A549 (cell line): ENCODE measurements at regions not wholly inside any gene's neighbourhood (a gene's known extent, or its start where the extent isn't known, plus 50 kb on each side); places are given as distances from the start of the nearest gene placed in this dataset.

Source experiments
- CBX8 ChIP-seq: fragments of 200-600 bp; sonication (generic); IDR thresholded peaks from 2 replicates; pipeline ENCODE4 v1.6.1; 2016
- CEBPB ChIP-seq, 2 experiments: fragments of >200 bp in 1 of 2; sonication (Bioruptor Twin) in 1 of 2; formaldehyde crosslinking in 1 of 2; IDR thresholded peaks; 2 replicates each; pipeline ENCODE4 v1.6.1; 2012 to 2016
- EP300 ChIP-seq, 2 experiments: fragments of >200 bp; sonication (Bioruptor Twin); formaldehyde crosslinking; IDR thresholded peaks; 2 replicates in 1 of 2; 3 replicates in 1 of 2; pipeline ENCODE4 v1.6.1; 2016 to 2017
- HES2 ChIP-seq: fragments of >200 bp; sonication (Bioruptor Twin); formaldehyde crosslinking; IDR thresholded peaks from 2 replicates; pipeline ENCODE4 v1.6.1; 2016
- JUNB ChIP-seq: fragments of >200 bp; sonication (Bioruptor Twin); formaldehyde crosslinking; IDR thresholded peaks from 2 replicates; pipeline ENCODE4 v1.6.1; 2016
- MYC ChIP-seq: IDR thresholded peaks from 2 replicates; pipeline ENCODE4 v1.6.1; 2012; ENCODE audit warnings: mild to moderate bottlenecking, inconsistent platforms, low read length, improper control_type of control experiment, borderline replicate concordance
- POLR2A ChIP-seq: IDR thresholded peaks from 2 replicates; pipeline ENCODE4 v1.6.1; 2012; ENCODE audit warnings: mild to moderate bottlenecking, low read length
- RAD21 ChIP-seq, 2 experiments: fragments of >200 bp in 1 of 2; sonication (Bioruptor Twin) in 1 of 2; formaldehyde crosslinking in 1 of 2; IDR thresholded peaks in 1 of 2; conservative IDR thresholded peaks in 1 of 2; 2 replicates in 1 of 2; 3 replicates in 1 of 2; pipeline ENCODE4 v1.6.1; 2012 to 2018; ENCODE audit warnings: inconsistent platforms in 1 of 2
- RFX5 ChIP-seq: fragments of 450-650 bp; IDR thresholded peaks from 2 replicates; pipeline ENCODE4 v1.7.1; 2014; ENCODE audit warnings: antibody characterized with exemption, mild to moderate bottlenecking, moderate library complexity
- SMC3 ChIP-seq: fragments of >200 bp; sonication (Bioruptor Twin); formaldehyde crosslinking; IDR thresholded peaks from 3 replicates; pipeline ENCODE4 v1.6.1; 2018; ENCODE audit warnings: inconsistent platforms
- TF ChIP-seq, protein P1 (sequence below): fragments of >200 bp; sonication (Bioruptor Twin); formaldehyde crosslinking; IDR thresholded peaks from 3 replicates; pipeline ENCODE4 v1.5.1; 2016

DNA sequence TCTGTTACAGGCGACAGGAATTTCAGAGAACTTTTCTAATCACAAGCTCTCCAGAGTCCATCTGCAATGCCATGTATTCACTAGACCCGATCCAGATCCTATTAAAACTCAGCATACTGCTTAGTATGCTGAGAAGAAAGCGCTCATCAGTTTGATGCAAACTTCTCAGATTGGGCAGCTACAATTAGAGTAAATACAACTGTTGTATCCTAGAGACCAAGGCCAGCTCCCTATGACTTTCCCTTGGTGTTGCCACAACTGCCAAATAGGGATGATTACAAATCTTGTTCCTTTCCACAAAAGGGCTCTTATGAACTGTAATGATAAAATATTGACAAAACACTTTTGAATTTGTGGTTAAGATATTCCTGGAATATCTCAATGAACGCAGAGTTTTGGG lies 191.2 kb downstream of the SPRY2 start:
- TF ChIP-seq, protein P1, sequence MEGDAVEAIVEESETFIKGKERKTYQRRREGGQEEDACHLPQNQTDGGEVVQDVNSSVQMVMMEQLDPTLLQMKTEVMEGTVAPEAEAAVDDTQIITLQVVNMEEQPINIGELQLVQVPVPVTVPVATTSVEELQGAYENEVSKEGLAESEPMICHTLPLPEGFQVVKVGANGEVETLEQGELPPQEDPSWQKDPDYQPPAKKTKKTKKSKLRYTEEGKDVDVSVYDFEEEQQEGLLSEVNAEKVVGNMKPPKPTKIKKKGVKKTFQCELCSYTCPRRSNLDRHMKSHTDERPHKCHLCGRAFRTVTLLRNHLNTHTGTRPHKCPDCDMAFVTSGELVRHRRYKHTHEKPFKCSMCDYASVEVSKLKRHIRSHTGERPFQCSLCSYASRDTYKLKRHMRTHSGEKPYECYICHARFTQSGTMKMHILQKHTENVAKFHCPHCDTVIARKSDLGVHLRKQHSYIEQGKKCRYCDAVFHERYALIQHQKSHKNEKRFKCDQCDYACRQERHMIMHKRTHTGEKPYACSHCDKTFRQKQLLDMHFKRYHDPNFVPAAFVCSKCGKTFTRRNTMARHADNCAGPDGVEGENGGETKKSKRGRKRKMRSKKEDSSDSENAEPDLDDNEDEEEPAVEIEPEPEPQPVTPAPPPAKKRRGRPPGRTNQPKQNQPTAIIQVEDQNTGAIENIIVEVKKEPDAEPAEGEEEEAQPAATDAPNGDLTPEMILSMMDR = no peak
- TF ChIP-seq POLR2A (no peak), HES2 (no peak), RAD21 (conservative IDR thresholded peaks at IDR 0.05 in 1 of 2, IDR thresholded peaks at IDR 0.05 in 1 of 2) (no peak), CBX8 (no peak), MYC (no peak), EP300 (IDR thresholded peaks at IDR 0.05) (no peak), JUNB (no peak), SMC3 (no peak), CEBPB (IDR thresholded peaks at IDR 0.05) (no peak), RFX5 (no peak)
